Osteocyte (in vitro differentiated cells): ENCODE measurements at regions not wholly inside any gene's neighbourhood (a gene's known extent, or its start where the extent isn't known, plus 50 kb on each side); places are given as distances from the start of the nearest gene placed in this dataset.

Experiments used
- DNase-seq: peaks from one replicate; pipeline ENCODE4 v3.0.0; 2021; ENCODE audit warnings: mixed read lengths; ENCODE audit not compliant: unreplicated experiment; ENCODE audit errors: extremely low spot score
- H3K27ac Mint-ChIP-seq: one replicate; pipeline ENCODE4 v1.8.0; 2021; ENCODE audit warnings: mild to moderate bottlenecking, mixed read lengths; ENCODE audit not compliant: unreplicated experiment
- H3K27me3 Mint-ChIP-seq: one replicate; pipeline ENCODE4 v1.8.0; 2021; ENCODE audit warnings: mixed read lengths; ENCODE audit not compliant: unreplicated experiment
- H3K36me3 Mint-ChIP-seq: one replicate; pipeline ENCODE4 v1.8.0; 2021; ENCODE audit warnings: mixed read lengths; ENCODE audit not compliant: unreplicated experiment
- H3K4me1 Mint-ChIP-seq: one replicate; pipeline ENCODE4 v1.8.0; 2021; ENCODE audit warnings: mixed read lengths; ENCODE audit not compliant: unreplicated experiment
- H3K4me3 Mint-ChIP-seq: one replicate; pipeline ENCODE4 v1.8.0; 2021; ENCODE audit warnings: mild to moderate bottlenecking, moderate library complexity, mixed read lengths; ENCODE audit not compliant: unreplicated experiment
- H3K9me3 Mint-ChIP-seq: one replicate; pipeline ENCODE4 v1.8.0; 2021; ENCODE audit warnings: mixed read lengths; ENCODE audit not compliant: unreplicated experiment
- CTCF ChIP-seq: fragments of 200-600 bp; sonication (generic); IDR thresholded peaks from 2 replicates; pipeline ENCODE4 v1.5.0; 2021; ENCODE audit warnings: antibody characterized with exemption, mild to moderate bottlenecking, moderate library complexity

- H3K36me3 Mint-ChIP-seq = no peaks in the 10 kb centered on the region
- H3K9me3 Mint-ChIP-seq = peaks cover 12% of the 10 kb centered on the region
- peak; percentile 10 for DNase-seq
- TF ChIP-seq CTCF = no peak
- H3K4me3 Mint-ChIP-seq = no peak overlapping the region
- no peaks in the 10 kb centered on the region for H3K27me3 Mint-ChIP-seq
- H3K4me1 Mint-ChIP-seq = no peaks in the 10 kb centered on the region
- no peak overlapping the region for H3K27ac Mint-ChIP-seq
Observed at GRCh38 chrX:6890544-6891261, 256.8 kb upstream of the STS start.

- Mint-ChIP-seq H3K27ac (no peak overlapping the region), H3K4me1 (no peaks in the 10 kb centered on the region), H3K36me3 (no peaks in the 10 kb centered on the region), H3K9me3 (no peaks in the 10 kb centered on the region), H3K27me3 (no peaks in the 10 kb centered on the region), H3K4me3 (no peak overlapping the region)
- TF ChIP-seq CTCF = no peak
- no peak for DNase-seq
Observed at GRCh38 chrX:6885909-6886308, 261.6 kb upstream of the STS start.

- TF ChIP-seq CTCF = no peak
- no peaks in the 10 kb centered on the region for H3K27me3 Mint-ChIP-seq
- no peak overlapping the region for H3K27ac Mint-ChIP-seq
- no peak for DNase-seq
- H3K4me3 Mint-ChIP-seq = no peak overlapping the region
- H3K4me1 Mint-ChIP-seq = no peaks in the 10 kb centered on the region
- no peaks in the 10 kb centered on the region for H3K9me3 Mint-ChIP-seq
- H3K36me3 Mint-ChIP-seq = no peaks in the 10 kb centered on the region
Observed at GRCh38 chrX:6885396-6885795, 262.1 kb upstream of the STS start.

- TF ChIP-seq CTCF = no peak
- DNase-seq = no peak
- Mint-ChIP-seq H3K36me3 (no peaks in the 10 kb centered on the region), H3K27me3 (no peaks in the 10 kb centered on the region), H3K4me3 (no peak overlapping the region), H3K4me1 (no peaks in the 10 kb centered on the region), H3K9me3 (peaks cover 22% of the 10 kb centered on the region), H3K27ac (no peak overlapping the region)
Observed at GRCh38 chrX:6861456-6861855, 286.1 kb upstream of the STS start.

- Mint-ChIP-seq H3K9me3 (peaks cover 22% of the 10 kb centered on the region), H3K36me3 (no peaks in the 10 kb centered on the region), H3K27me3 (no peaks in the 10 kb centered on the region), H3K4me1 (no peaks in the 10 kb centered on the region), H3K4me3 (no peak overlapping the region), H3K27ac (no peak overlapping the region)
- TF ChIP-seq CTCF = no peak
- DNase-seq = no peak
Observed at GRCh38 chrX:6857749-6858148, 289.8 kb upstream of the STS start.
